Ectodermal cell (in vitro differentiated cells): ENCODE measurements at regions not wholly inside any gene's neighbourhood (a gene's known extent, or its start where the extent isn't known, plus 50 kb on each side); places are given as distances from the start of the nearest gene placed in this dataset.

ENCODE experiments used
- H3K27ac ChIP-seq: 2 replicates; pipeline ENCODE4 v1.7.0; 2013; ENCODE audit warnings: mild to moderate bottlenecking, low read depth, low read length; ENCODE audit not compliant: insufficient read depth, poor library complexity, severe bottlenecking
- H3K27me3 ChIP-seq: 2 replicates; pipeline ENCODE4 v1.7.0; 2013; ENCODE audit warnings: mild to moderate bottlenecking, low read length; ENCODE audit not compliant: insufficient read depth, control insufficient read depth, poor library complexity, severe bottlenecking
- H3K36me3 ChIP-seq: one replicate; pipeline ENCODE4 v1.7.0; 2013; ENCODE audit warnings: low read length; ENCODE audit not compliant: control insufficient read depth, insufficient read depth
- H3K4me1 ChIP-seq: one replicate; pipeline ENCODE4 v1.7.0; 2013; ENCODE audit warnings: low read length; ENCODE audit not compliant: control insufficient read depth, insufficient read depth
- H3K4me3 ChIP-seq: 2 replicates; pipeline ENCODE4 v1.7.0; 2013; ENCODE audit warnings: low read depth, low read length, control low read depth; ENCODE audit not compliant: insufficient read depth
- H3K9me3 ChIP-seq: 2 replicates; pipeline ENCODE4 v1.7.0; 2013; ENCODE audit warnings: mild to moderate bottlenecking, low read length, moderate library complexity; ENCODE audit not compliant: control insufficient read depth
- WGBS, 2 experiments: methylation state at CpG; one replicate each; pipeline ENCODE4 v1.1.7; 2013; ENCODE audit warnings: missing lambda C conversion rate in 2 of 2; 5-methylcytosine and 5-hydroxymethylcytosine counted together

GRCh38 chr1:57947471-57947870 is 523.6 kb upstream of the DAB1 start:
- Histone ChIP-seq H3K36me3 (no peaks in the 10 kb centered on the region), H3K27ac (no peak overlapping the region), H3K4me3 (no peak overlapping the region), H3K27me3 (no peaks in the 10 kb centered on the region), H3K9me3 (no peaks in the 10 kb centered on the region), H3K4me1 (no peaks in the 10 kb centered on the region)
- WGBS, 2 experiments, result 93 to 97% methylated on average over 6 of the region's 6 CpGs

- no peak overlapping the region for H3K4me3 ChIP-seq
- no peaks in the 10 kb centered on the region for H3K36me3 ChIP-seq
- WGBS, 2 experiments, result 85% methylated on average over 4 of the region's 4 CpGs
- no peak overlapping the region for H3K27ac ChIP-seq
- H3K9me3 ChIP-seq, result no peaks in the 10 kb centered on the region
- no peaks in the 10 kb centered on the region for H3K27me3 ChIP-seq
- H3K4me1 ChIP-seq, result no peaks in the 10 kb centered on the region
These were observed 521.2 kb upstream of the DAB1 start for GRCh38 chr1:57945045-57945444.

GRCh38 chr1:57943365-57943764 is 519.5 kb upstream of the DAB1 start:
- no peaks in the 10 kb centered on the region for H3K4me1 ChIP-seq
- 83 to 100% methylated on average over 1 of the region's 2 CpGs for WGBS, 2 experiments
- H3K27me3 ChIP-seq, result no peaks in the 10 kb centered on the region
- no peak overlapping the region for H3K27ac ChIP-seq
- H3K9me3 ChIP-seq, result no peaks in the 10 kb centered on the region
- no peak overlapping the region for H3K4me3 ChIP-seq
- H3K36me3 ChIP-seq, result no peaks in the 10 kb centered on the region

GRCh38 chr1:57934745-57935144 is 510.9 kb upstream of the DAB1 start:
- 93 to 96% methylated on average over 8 of the region's 8 CpGs for WGBS, 2 experiments

GRCh38 chr1:57927003-57927402 is 503.1 kb upstream of the DAB1 start:
- Histone ChIP-seq H3K4me3 (no peak overlapping the region), H3K9me3 (no peaks in the 10 kb centered on the region), H3K36me3 (no peaks in the 10 kb centered on the region), H3K27ac (no peak overlapping the region), H3K4me1 (no peaks in the 10 kb centered on the region), H3K27me3 (no peaks in the 10 kb centered on the region)
- 86 to 90% methylated on average over 1 of the region's 1 CpG for WGBS, 2 experiments

More at GRCh38 chr1:57934745-57935144, 510.9 kb upstream of the DAB1 start:
- Histone ChIP-seq H3K4me3 (no peak overlapping the region), H3K4me1 (no peaks in the 10 kb centered on the region), H3K36me3 (no peaks in the 10 kb centered on the region), H3K27me3 (no peaks in the 10 kb centered on the region), H3K27ac (no peak overlapping the region), H3K9me3 (no peaks in the 10 kb centered on the region)

- Histone ChIP-seq H3K9me3 (no peaks in the 10 kb centered on the region), H3K4me1 (no peaks in the 10 kb centered on the region), H3K27ac (no peak overlapping the region), H3K27me3 (no peaks in the 10 kb centered on the region), H3K4me3 (no peak overlapping the region), H3K36me3 (no peaks in the 10 kb centered on the region)
- WGBS, 2 experiments, result 92 to 95% methylated on average over 4 of the region's 4 CpGs
These were observed 502.2 kb upstream of the DAB1 start for GRCh38 chr1:57926025-57926552.

- H3K36me3 ChIP-seq, result no peaks in the 10 kb centered on the region
- H3K4me3 ChIP-seq, result no peak overlapping the region
- H3K9me3 ChIP-seq, result no peaks in the 10 kb centered on the region
- H3K27me3 ChIP-seq, result no peaks in the 10 kb centered on the region
- WGBS, 2 experiments, result 93% methylated on average over 2 of the region's 2 CpGs
- no peaks in the 10 kb centered on the region for H3K4me1 ChIP-seq
- H3K27ac ChIP-seq, result no peak overlapping the region
These were observed 501.4 kb upstream of the DAB1 start for GRCh38 chr1:57925226-57925625.

GRCh38 chr1:57922130-57922529 is 498.3 kb upstream of the DAB1 start:
- Histone ChIP-seq H3K27me3 (no peaks in the 10 kb centered on the region), H3K4me1 (no peaks in the 10 kb centered on the region), H3K9me3 (no peaks in the 10 kb centered on the region), H3K4me3 (no peak overlapping the region), H3K27ac (no peak overlapping the region), H3K36me3 (no peaks in the 10 kb centered on the region)

GRCh38 chr1:57916041-57916440 is 492.2 kb upstream of the DAB1 start:
- Histone ChIP-seq H3K36me3 (no peaks in the 10 kb centered on the region), H3K9me3 (no peaks in the 10 kb centered on the region), H3K4me3 (no peak overlapping the region), H3K4me1 (no peaks in the 10 kb centered on the region), H3K27me3 (no peaks in the 10 kb centered on the region), H3K27ac (no peak overlapping the region)
- WGBS, 2 experiments, result 88 to 91% methylated on average over 6 of the region's 6 CpGs

- Histone ChIP-seq H3K9me3 (no peaks in the 10 kb centered on the region), H3K27me3 (no peaks in the 10 kb centered on the region), H3K4me3 (no peak overlapping the region), H3K36me3 (no peaks in the 10 kb centered on the region), H3K4me1 (peaks cover 6% of the 10 kb centered on the region), H3K27ac (no peak overlapping the region)
- WGBS, 2 experiments, result 90 to 94% methylated on average over 4 of the region's 4 CpGs
These were observed 487.6 kb upstream of the DAB1 start for GRCh38 chr1:57911427-57911826.

GRCh38 chr1:57910782-57911181 is 486.9 kb upstream of the DAB1 start:
- WGBS, 2 experiments, result 100% methylated on average over 1 to 2 of the region's 2 CpGs
- no peak overlapping the region for H3K27ac ChIP-seq

More at GRCh38 chr1:57910782-57911181, 486.9 kb upstream of the DAB1 start:
- Histone ChIP-seq H3K4me3 (no peak overlapping the region), H3K4me1 (peaks cover 6% of the 10 kb centered on the region), H3K9me3 (no peaks in the 10 kb centered on the region), H3K36me3 (no peaks in the 10 kb centered on the region), H3K27me3 (no peaks in the 10 kb centered on the region)
